ENCODE measurements at regions not wholly inside any gene's neighbourhood (a gene's known extent, or its start where the extent isn't known, plus 50 kb on each side); places are given as distances from the start of the nearest gene placed in this dataset.
A peak's percentile ranks its signal among the peaks of the same experiment; 100 is the strongest.

DNA sequence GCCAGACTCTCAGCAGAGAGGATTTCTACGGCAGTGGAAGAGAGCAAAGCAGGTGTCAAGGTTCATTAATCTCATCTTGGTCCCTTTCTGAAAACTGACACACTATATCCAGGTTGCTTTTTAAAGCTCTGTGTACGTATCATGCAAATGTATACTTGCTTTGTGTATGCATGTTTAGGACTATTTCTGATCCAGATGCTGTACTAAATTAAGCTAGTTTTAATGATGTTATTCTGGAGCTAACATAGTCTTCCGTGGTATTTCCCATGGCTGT is 59.2 kb upstream of the SNX9 start:
- H3K4me1 Mint-ChIP-seq (ENCODE audit: low read depth): peaks cover 77% of the 10 kb centered on the region
- ChIA-PET CTCF (interaction anchor here (0.7 to 11.7 kb wide), 9 partner anchors 8 to 262 kb away, joined by 3 to 172 read pairs (median 7); no protein-coding TSS in a partner anchor), POLR2A (interaction anchor here (0.9 to 2.3 kb wide), 15 partner anchors 8 to 128 kb away, joined by 3 to 17 read pairs (median 5); no protein-coding TSS in a partner anchor)
- H3K27me3 Mint-ChIP-seq: no peaks in the 10 kb centered on the region
- DNase-seq: no peak
- no peaks in the 10 kb centered on the region for H3K9me3 Mint-ChIP-seq
- peaks cover 3% of the 10 kb centered on the region for H3K36me3 Mint-ChIP-seq
- H3K27ac Mint-ChIP-seq: peak overlapping the region; percentile 89
- intact Hi-C loops (cut with micrococcal nuclease): loop anchor here (1.0 to 10.0 kb wide), 14 partner anchors 9 to 1088 kb away; partner anchors contain the start of genes SYNJ2 and TMEM242
- peak overlapping the region; percentile 52 for H3K4me3 Mint-ChIP-seq

DNA sequence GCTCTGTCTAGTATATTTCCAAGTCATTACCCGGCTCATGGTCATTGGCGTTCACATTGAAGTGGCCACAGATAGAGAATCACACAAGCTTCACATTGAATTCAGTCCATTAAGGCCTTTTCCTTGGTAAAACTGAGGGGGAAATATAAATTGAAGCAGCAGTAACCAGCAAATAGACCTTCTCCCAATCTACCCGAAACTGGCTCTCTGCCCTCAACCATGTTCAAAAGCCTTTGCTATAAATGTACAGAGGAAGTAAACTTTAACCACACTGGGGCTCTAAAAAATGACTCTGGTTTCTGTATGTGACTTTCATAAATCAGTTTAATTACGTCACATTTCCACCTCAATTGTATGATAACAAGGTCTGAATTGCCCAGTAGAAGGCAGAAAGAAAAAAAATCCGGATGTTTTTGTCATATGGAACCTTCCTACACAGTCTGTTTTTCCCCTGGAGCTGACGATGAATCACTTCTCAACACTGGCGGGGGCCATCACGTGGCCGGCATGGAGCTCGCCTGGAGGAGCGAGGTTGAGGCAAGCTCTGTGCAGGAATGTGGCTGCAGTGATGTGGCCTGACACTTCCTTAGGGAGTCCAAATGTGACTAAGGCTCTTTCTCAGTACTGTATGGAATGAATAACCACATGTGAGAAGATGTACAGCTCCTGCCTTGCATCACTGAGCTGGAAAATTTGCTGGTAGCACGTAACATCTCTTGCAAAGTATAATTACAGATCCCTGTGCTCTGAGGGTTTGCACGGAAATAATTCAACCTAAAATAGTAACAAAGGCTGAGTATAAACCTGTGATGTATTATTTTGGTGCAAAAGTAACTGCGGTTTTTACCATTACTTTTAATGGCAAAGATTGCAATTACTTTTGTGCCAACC is 58.6 kb upstream of the SNX9 start:
- Mint-ChIP-seq H3K27ac (peak overlapping the region; percentile 89), H3K4me3 (peak overlapping the region; percentile 52)

DNA sequence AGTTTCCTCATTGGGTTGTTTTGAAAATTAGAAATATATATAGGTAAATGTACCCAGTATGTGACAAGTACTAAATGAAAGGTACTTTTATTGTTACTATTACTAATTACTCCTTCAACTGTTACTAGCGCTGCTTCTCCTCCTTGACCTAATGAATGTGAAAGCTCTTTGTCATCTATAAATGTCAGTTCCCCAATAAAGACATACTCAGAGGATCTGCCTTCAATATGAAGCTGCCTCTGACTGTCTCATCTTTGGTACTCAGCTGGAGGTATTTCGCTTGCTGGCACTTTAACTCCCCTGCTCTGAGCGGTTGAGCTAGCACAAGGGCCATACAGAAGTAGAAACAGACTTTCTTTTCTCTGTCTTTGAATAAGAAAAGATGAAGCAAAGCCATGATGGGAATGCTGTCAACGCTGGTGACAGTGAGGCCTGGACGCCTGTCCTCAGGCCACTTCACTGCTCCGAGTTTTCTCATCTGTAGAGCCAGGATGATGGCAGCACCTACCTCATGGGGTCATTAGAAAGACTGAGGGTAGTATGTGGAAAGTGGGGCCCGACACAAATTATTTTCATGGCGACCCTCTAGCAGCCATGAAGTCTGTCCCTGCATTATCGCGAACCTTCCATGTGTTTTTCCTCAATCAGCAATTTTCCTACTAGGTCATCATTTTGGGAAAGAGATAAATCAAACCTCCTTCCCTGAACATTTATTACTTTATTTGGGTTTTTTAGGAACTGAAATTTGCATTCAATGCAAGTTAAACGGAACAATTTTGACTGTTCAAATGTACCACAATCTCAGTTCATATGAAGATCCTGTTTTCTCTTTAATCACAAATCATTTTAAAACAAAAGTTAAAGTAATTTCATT is 55.9 kb upstream of the SNX9 start:
- Mint-ChIP-seq H3K9me3 (no peaks in the 10 kb centered on the region), H3K27ac (no peak overlapping the region), H3K27me3 (peaks cover 1% of the 10 kb centered on the region), H3K36me3 (peaks cover 1% of the 10 kb centered on the region), H3K4me3 (no peak overlapping the region), H3K4me1 (ENCODE audit: low read depth) (peaks cover 67% of the 10 kb centered on the region)
- ChIA-PET CTCF (no interaction called here), POLR2A (no interaction called here)
- no peak for DNase-seq
- intact Hi-C loops (cut with micrococcal nuclease): loop anchor here (10.0 kb wide), 2 partner anchors 302 to 442 kb away; partner anchors contain the start of gene TMEM242

More for the DNA sequence above, 58.6 kb upstream of the SNX9 start:
- POLR2A ChIA-PET: interaction anchor here (0.7 to 2.3 kb wide), 18 partner anchors 9 to 127 kb away, joined by 3 to 17 read pairs (median 4); no protein-coding TSS in a partner anchor
- intact Hi-C loops (cut with micrococcal nuclease): loop anchor here (1.0 to 10.0 kb wide), 14 partner anchors 9 to 1088 kb away; partner anchors contain the start of genes SYNJ2 and TMEM242
- Mint-ChIP-seq H3K27me3 (no peaks in the 10 kb centered on the region), H3K36me3 (peaks cover 3% of the 10 kb centered on the region), H3K4me1 (ENCODE audit: low read depth) (peaks cover 78% of the 10 kb centered on the region), H3K9me3 (no peaks in the 10 kb centered on the region)
- peak; percentile 93 for DNase-seq
- CTCF ChIA-PET: interaction anchor here (0.7 to 11.7 kb wide), 10 partner anchors 9 to 262 kb away, joined by 3 to 172 read pairs (median 6); no protein-coding TSS in a partner anchor

DNA sequence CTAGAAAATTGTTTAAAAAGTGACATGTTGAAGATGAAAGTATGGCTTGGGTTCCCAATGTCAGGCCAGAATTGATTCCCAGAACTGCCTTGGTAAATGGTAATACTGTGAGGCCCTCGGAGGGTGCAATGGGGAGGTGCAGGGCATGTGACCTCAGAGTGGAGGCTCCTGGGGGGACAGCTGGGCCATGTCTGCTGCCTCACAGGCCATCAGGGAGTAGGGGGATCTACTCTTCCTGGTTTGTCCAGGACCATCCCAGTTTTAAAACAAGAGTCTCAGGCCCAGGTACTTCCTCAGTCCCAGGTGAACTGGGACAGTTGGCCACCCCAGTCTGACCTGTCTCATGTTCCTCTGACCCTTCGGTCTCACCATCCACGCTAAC is 55.3 kb upstream of the SNX9 start:
- CTCF ChIA-PET: no interaction called here
- H3K27me3 Mint-ChIP-seq: peaks cover 3% of the 10 kb centered on the region
- H3K9me3 Mint-ChIP-seq: no peaks in the 10 kb centered on the region
- peak overlapping the region; percentile 66 for H3K27ac Mint-ChIP-seq
- intact Hi-C loops (cut with micrococcal nuclease): loop anchor here (10.0 kb wide), 2 partner anchors 303 to 443 kb away; partner anchors contain the start of gene TMEM242
- no peak for DNase-seq
- peak overlapping the region; percentile 5 for H3K4me3 Mint-ChIP-seq
- peaks cover 62% of the 10 kb centered on the region for H3K4me1 Mint-ChIP-seq (ENCODE audit: low read depth)
- peaks cover 1% of the 10 kb centered on the region for H3K36me3 Mint-ChIP-seq
- POLR2A ChIA-PET: no interaction called here

DNA sequence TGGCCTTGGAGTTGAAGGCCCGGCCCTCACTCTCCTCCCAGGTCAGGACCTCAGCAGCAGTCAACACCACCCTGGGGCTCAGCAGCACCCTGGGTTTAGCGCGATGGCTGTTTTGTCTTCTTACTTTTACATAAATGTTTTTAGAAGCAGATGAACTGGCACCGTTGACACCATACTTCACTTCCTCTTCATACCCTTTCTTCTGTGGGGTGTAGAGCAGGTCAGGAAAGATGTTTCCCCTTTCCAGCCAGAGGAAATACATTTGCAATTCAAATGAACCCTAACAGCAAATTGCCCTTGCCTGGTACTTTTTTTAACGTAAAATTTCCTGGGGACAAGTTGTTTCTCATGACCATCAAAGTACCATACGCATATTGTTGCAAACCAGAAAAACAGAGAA is 54.7 kb upstream of the SNX9 start:
- no peak for DNase-seq
- H3K9me3 Mint-ChIP-seq: no peaks in the 10 kb centered on the region
- peaks cover 58% of the 10 kb centered on the region for H3K4me1 Mint-ChIP-seq (ENCODE audit: low read depth)
- H3K27ac Mint-ChIP-seq: peak overlapping the region; percentile 66
- H3K36me3 Mint-ChIP-seq: peaks cover 2% of the 10 kb centered on the region
- no peak overlapping the region for H3K4me3 Mint-ChIP-seq
- POLR2A ChIA-PET: no interaction called here
- CTCF ChIA-PET: no interaction called here
- intact Hi-C loops (cut with micrococcal nuclease): loop anchor here (10.0 kb wide), 2 partner anchors 304 to 444 kb away; partner anchors contain the start of gene TMEM242
- peaks cover 4% of the 10 kb centered on the region for H3K27me3 Mint-ChIP-seq

DNA sequence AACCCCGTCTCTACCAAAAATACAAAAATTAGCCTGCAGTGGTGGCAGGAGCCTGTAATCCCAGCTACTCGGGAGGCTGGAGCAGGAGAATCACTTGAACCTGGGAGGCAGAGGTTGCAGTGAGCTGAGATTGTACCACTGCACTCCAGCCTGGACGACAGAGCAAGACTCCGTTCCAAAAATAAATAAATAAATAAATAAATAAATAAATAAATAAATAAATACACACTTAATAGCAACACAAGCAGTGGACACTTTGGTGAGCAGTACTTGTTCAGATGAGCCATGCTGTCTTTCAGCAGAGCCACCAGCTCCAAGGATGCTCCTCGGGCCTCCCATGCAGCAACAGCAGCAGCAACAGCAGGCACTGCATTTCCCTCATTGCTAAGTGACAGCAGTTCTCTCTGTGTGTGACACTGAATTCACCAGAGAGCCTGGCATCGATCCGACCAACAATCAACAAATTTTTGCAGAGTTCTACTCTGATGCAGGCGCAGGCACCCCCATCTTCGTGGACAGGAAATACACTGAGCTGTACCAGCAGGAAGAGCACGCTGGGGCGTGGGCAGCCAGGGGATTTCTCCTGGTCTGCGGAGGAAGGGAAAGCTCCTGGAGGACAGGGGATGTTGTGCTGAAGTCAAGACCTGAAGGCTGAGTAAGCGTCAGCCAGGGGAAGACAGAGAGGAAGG is 54.0 kb upstream of the SNX9 start:
- intact Hi-C loops (cut with micrococcal nuclease): loop anchor here (10.0 kb wide), 2 partner anchors 304 to 444 kb away; partner anchors contain the start of gene TMEM242
- H3K4me3 Mint-ChIP-seq: peak overlapping the region; percentile 10
- H3K4me1 Mint-ChIP-seq (ENCODE audit: low read depth): peaks cover 58% of the 10 kb centered on the region
- peaks cover 8% of the 10 kb centered on the region for H3K36me3 Mint-ChIP-seq
- POLR2A ChIA-PET: interaction anchor here (0.6 to 2.7 kb wide), 2 partner anchors 8 to 32 kb away, joined by 3 to 10 read pairs; no protein-coding TSS in a partner anchor
- H3K9me3 Mint-ChIP-seq: peaks cover 7% of the 10 kb centered on the region
- H3K27ac Mint-ChIP-seq: peak overlapping the region; percentile 57
- peak; percentile 60 for DNase-seq
- CTCF ChIA-PET: interaction anchor here (1.4 to 2.8 kb wide), 3 partner anchors 8 to 106 kb away, joined by 3 to 10 read pairs (median 3); no protein-coding TSS in a partner anchor
- peaks cover 7% of the 10 kb centered on the region for H3K27me3 Mint-ChIP-seq

DNA sequence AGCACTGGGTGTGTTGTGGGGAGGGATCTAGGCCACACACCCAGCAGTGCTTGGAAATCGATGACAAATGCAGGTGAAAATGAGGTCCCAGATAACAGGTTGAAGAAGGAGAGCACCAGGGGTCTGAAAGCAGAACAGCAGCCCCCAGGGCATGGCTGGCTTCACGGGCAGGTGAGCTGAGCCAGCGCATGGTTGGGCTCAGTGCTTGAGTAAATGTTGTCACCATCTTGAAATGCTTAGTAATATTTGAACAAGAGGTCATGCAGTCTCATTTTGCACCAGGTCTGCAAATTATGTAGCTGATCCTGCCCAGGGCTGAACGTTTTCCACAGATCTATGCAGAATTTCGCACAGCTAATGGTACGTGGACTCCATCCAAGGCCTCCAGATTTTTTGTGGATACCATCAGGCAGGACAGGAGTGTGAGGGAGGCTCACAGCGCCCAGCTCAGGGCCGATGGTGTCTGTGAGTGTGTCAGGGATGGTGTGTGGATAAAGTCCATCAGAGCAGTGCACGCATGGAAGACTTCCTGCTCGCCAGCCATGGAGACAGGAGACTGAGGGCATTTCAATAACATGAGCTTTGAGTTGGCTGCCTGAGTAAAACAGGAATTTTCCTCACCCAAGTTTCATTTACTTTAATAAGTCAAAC is 53.1 kb upstream of the SNX9 start:
- peaks cover 10% of the 10 kb centered on the region for H3K9me3 Mint-ChIP-seq
- H3K36me3 Mint-ChIP-seq: peaks cover 8% of the 10 kb centered on the region
- no peak for DNase-seq
- peaks cover 7% of the 10 kb centered on the region for H3K27me3 Mint-ChIP-seq
- CTCF ChIA-PET: interaction anchor here (1.1 to 2.8 kb wide), 4 partner anchors 9 to 105 kb away, joined by 3 to 10 read pairs (median 3); no protein-coding TSS in a partner anchor
- POLR2A ChIA-PET: interaction anchor here (1.1 to 2.7 kb wide), 4 partner anchors 9 to 115 kb away, joined by 3 to 10 read pairs (median 6); no protein-coding TSS in a partner anchor
- peaks cover 49% of the 10 kb centered on the region for H3K4me1 Mint-ChIP-seq (ENCODE audit: low read depth)
- intact Hi-C loops (cut with micrococcal nuclease): loop anchor here (10.0 kb wide), 2 partner anchors 305 to 445 kb away; partner anchors contain the start of gene TMEM242
- peak overlapping the region; percentile 57 for H3K27ac Mint-ChIP-seq
- peak overlapping the region; percentile 2 for H3K4me3 Mint-ChIP-seq

DNA sequence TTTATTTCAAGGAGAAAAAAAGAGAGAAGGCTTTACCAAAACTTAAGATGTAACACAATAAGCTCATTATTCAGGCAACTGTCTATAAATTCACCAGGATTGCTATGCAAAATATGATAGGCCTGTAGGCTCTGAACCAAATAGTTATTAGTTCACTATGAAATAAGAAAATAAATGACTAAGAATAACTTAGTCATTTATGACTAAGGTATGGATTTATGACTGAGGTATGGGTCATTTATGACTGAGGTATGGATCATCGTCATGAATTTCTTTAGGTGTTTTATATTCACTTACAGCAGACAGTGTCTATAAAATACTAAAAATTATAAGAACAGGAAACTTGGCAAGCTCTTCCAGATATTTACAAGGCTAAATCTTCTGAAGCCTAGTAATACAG is 52.1 kb upstream of the SNX9 start:
- no peak for DNase-seq
- peaks cover 7% of the 10 kb centered on the region for H3K36me3 Mint-ChIP-seq
- H3K4me1 Mint-ChIP-seq (ENCODE audit: low read depth): peaks cover 43% of the 10 kb centered on the region
- ChIA-PET CTCF (interaction anchor here (1.1 to 2.8 kb wide), 4 partner anchors 10 to 73 kb away, joined by 3 to 12 read pairs (median 8); no protein-coding TSS in a partner anchor), POLR2A (interaction anchor here (0.7 to 2.7 kb wide), 7 partner anchors 10 to 114 kb away, joined by 3 to 10 read pairs (median 4); no protein-coding TSS in a partner anchor)
- H3K9me3 Mint-ChIP-seq: peaks cover 10% of the 10 kb centered on the region
- H3K4me3 Mint-ChIP-seq: no peak overlapping the region
- intact Hi-C loops (cut with micrococcal nuclease): loop anchor here (1.0 kb wide), 1 partner anchor 29 kb away; no protein-coding TSS in a partner anchor
- peaks cover 7% of the 10 kb centered on the region for H3K27me3 Mint-ChIP-seq
- no peak overlapping the region for H3K27ac Mint-ChIP-seq

DNA sequence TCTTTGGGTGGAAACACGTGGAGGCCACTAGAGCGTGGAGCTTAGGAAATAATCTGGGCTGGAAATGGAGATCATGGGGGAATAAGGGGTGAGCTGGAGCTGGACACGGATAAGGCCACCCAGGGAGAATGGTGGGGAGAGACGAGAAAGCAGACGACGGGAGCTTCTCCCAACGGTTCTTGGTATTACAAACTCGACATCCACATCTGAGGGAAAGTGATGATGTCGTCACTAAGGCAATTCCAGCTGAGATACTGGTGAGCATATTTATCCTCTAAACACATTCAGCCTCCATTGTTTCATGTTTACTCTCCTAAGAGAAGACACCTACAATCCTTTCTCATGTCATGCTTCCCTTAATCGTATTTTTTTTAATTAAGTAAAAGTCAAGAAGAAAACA is 50.2 kb upstream of the SNX9 start:
- CTCF ChIA-PET: interaction anchor here (0.8 to 2.5 kb wide), 2 partner anchors 17 to 100 kb away, joined by 3 to 12 read pairs; no protein-coding TSS in a partner anchor
- no peak overlapping the region for H3K4me3 Mint-ChIP-seq

More for the DNA sequence above, 50.2 kb upstream of the SNX9 start:
- intact Hi-C loops (cut with micrococcal nuclease): no loop called here
- POLR2A ChIA-PET: no interaction called here
- Mint-ChIP-seq H3K36me3 (peaks cover 7% of the 10 kb centered on the region), H3K27me3 (peaks cover 7% of the 10 kb centered on the region), H3K4me1 (ENCODE audit: low read depth) (peaks cover 33% of the 10 kb centered on the region), H3K9me3 (peaks cover 15% of the 10 kb centered on the region), H3K27ac (no peak overlapping the region)
- DNase-seq: no peak
